GM19395 (cell line): ENCODE measurements at regions not wholly inside any gene's neighbourhood (a gene's known extent, or its start where the extent isn't known, plus 50 kb on each side); places are given as distances from the start of the nearest gene placed in this dataset.
"Not testable (repeated sequence)": the region's sequence is repeated elsewhere in the genome, so short reads cannot be mapped to it uniquely, and the experiment has no call there.

ENCODE experiments used
- ATAC-seq: cut with Tn5 transposase; IDR thresholded peaks from one replicate; pipeline ENCODE4 v1.9.1; 2021; ENCODE audit warnings: mild to moderate bottlenecking, moderate library complexity; ENCODE audit not compliant: unreplicated experiment

DNA sequence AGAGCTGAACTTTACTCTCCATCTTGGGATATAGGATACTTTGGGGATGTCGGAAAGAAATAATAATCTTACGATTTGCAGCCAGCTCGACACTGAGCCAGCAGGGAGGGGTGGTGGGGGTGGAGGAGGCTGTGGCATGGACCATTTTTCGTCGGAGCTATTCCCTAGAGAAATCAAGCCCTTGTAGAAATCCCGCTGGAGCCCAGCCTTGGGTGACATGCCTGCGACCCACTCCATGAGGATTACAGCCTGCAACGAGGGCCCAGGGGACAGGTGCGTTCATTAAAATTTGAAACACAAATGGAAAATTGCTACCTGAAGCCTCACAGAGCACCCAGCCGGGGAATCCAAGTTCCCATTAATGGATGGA lies 82.8 kb upstream of the GSE1 start:
- no peak for ATAC-seq

- ATAC-seq = no peak
Measured at GRCh38 chr16:85531516-85531915, 81.6 kb upstream of the GSE1 start.

GRCh38 chr16:85532147-85532546 lies 81.0 kb upstream of the GSE1 start:
- ATAC-seq = no peak

DNA sequence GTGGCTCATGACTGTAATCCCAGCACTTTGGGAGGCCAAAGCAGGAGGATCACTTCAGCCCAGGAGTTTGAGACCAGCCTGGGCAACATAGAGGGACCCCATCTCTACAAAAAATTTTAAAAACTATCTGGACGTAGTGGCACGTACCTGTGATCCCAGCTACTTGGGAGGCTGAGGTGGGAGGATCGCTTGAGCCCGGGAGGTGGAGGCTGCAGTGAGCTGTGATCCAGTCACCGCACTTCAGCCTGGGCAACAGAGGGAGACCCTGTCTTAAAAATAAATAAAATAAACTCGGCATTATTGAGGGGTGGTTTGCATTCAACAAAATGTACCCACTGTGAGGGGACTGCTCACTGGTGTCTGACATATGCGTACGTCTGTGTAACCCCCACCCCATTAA lies 79.5 kb upstream of the GSE1 start:
- not testable (repeated sequence) for ATAC-seq

- no peak for ATAC-seq
Measured at GRCh38 chr16:85534536-85535351, 78.4 kb upstream of the GSE1 start.

- ATAC-seq = no peak
Measured at GRCh38 chr16:85535352-85536072, 77.6 kb upstream of the GSE1 start.

- ATAC-seq = no peak
Measured at GRCh38 chr16:85536073-85536410, 77.1 kb upstream of the GSE1 start.

DNA sequence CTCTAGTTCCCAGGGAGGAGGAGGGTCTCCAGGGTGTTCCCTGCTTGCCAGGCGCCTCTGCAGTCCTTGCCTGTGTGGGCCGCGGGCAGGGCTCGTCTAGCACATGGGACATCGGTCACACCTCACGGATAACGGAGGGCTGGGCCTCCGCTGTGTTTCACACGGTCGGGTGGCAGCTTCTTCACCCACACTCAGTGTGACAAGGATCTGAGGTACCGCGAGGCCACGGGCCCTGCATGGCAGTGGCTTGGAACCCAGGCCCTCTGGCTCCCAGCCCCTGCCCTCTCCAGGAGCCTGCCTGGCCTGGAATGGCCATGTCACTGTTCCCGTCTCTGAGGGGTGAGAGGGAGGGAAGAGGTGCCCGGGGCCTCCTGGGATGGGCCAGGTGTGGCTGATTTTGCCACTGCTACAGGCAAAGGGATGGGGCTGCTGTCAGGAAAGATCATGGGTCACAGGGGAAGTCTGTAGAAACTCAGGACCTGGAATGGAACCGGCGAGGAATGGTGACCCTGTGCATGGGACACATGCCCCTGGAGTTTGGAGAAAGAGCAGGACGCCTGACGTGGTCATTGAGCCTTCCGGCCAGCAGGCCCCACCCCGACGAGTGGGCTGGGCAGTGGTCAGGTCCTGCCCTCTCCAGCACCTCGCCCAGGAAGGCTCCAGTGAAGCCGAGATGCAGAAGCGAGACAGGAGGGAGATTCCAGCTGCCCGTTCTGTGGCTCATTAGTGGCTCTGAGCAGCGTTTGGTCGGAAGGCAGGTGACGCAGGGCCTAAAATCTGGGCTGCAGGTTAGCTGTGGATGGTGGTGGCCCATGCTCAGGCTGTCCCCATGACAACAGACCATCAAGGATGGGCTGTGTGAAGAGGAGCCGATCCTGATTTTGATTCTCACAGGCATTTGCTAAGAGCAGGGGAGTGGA lies 76.5 kb upstream of the GSE1 start:
- no peak for ATAC-seq

DNA sequence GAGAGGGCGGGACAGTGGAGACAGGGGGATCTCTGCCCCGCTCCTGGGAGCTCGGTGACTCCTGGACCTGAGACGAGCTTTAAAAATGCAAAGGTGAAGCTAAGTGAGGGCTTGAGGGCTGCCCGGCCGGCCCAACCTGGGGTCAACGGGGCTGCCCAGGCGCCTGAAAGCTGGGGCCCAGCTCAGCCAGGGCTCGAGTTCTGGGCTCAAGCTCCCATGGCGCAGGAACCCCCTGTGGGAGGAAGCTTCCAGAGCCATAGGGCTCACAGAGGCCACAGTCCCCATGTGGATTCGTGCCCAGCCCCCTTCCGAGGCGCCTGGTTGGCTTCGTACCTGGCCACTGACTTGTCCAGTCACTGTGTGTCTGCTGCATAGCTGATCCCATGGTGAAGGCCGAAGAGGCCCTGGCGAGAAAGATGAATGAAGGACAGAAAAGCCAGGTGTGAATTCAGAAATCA lies 75.8 kb upstream of the GSE1 start:
- ATAC-seq = no peak

GRCh38 chr16:85537795-85538401 lies 75.2 kb upstream of the GSE1 start:
- no peak for ATAC-seq

GRCh38 chr16:85539084-85539483 lies 74.0 kb upstream of the GSE1 start:
- ATAC-seq = no peak

- ATAC-seq = no peak
Measured at GRCh38 chr16:85539629-85540291, 73.4 kb upstream of the GSE1 start.

DNA sequence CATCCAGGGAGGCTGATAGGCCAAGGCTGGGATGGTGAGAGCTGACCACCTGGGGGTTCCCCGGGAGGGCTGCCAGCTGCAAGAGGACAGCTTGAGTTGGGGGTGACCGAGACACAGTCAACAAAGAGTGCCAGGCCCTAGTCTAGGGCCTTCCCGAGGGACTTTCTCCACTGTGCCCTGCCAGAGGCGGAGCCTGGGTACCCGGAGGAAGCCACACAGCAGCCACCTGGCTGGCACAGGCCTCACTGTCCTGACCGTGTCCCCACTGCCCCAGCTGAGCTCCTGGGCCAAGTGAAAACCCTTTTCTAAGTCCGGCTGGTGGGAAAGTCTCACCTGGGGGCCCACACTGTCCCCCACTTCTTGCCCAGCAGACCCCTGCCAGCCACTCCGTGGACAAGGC lies 71.9 kb upstream of the GSE1 start:
- ATAC-seq = no peak

- no peak for ATAC-seq
Measured at GRCh38 chr16:85541619-85541979, 71.5 kb upstream of the GSE1 start.

GRCh38 chr16:85541980-85542900 lies 70.9 kb upstream of the GSE1 start:
- no peak for ATAC-seq

DNA sequence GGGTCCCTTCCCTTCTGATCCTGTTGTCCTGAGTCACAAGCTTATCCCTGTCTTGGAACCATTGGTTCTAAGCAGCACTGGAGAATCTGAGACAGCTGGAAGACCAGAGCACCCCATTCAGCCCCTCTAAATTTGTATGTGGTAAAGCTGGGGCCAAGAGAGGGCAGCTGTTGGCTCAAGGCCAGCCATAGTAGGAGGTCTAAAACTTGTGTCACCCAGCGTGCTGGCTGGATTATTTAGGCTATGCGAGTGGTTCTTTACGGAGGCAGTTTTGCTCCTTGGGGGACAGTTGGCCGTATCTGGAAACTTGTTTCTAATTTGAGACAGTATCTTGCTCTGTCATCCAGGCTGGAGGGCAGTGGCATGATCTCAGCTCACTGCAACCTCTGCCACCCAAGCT lies 69.6 kb upstream of the GSE1 start:
- ATAC-seq = no peak

DNA sequence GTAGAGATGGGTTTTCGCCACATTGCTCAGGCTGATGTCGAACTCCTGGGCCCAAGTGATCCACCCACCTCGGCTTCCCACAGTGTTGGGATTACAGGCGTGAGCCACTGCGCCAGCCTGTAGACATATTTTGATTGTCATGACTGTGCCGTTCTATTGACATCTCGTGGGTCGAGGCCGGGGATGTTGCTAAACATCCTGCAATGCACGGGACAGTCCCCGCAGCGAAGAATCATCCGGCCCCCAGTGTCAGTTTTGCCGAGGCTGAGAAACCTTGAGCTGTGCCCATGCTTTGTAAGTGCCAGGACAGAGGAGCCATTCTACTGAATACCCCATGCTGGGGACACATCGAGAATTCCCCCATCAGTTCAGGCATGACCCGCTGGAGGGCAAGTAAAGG lies 69.1 kb upstream of the GSE1 start:
- no peak for ATAC-seq

DNA sequence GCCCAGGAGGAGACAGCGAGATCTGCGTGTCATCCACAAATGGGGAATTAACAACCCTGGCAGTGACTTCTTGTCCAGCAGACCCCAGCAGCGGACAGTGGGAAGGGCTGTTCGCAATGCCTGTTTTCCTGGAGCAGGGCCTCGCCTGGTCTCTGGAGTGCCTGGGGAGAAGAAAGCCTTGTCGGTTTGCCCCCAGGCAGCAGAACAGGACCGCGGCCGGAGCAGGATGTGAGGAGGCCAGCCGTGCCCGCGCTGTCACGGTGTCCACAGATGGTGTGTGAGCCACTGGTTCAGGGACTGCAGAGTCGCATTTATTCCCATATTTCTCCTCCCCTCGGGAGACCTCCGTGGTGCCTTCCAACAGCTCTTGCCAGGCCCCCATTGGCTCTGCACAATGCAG lies 68.5 kb upstream of the GSE1 start:
- no peak for ATAC-seq

- ATAC-seq = no peak
Measured at GRCh38 chr16:85545227-85545818, 67.8 kb upstream of the GSE1 start.
